ENCODE measurements at regions not wholly inside any gene's neighbourhood (a gene's known extent, or its start where the extent isn't known, plus 50 kb on each side); places are given as distances from the start of the nearest gene placed in this dataset.

DNA sequence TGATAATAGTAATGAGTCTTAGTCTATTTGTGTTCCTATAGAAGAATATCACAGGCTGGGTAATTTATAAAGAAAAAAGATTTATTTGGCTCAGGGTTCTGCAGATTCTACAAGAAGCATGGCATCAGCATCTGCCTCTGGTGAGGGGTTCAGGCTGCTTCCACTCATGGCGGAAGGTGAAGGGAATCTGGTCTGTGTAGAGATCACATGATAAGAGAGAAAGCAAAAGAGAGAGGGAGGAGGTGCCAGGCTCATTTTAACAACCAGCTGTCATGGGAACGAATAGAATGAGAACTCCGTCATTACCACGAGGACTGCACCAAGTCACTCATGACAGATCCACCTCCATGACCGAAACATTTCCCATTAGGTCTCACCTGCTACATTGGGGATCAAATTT, 664.0 kb upstream of the SGO1 start:
- CTCF ChIA-PET: no interaction called here
- TF ChIP-seq, protein P1, sequence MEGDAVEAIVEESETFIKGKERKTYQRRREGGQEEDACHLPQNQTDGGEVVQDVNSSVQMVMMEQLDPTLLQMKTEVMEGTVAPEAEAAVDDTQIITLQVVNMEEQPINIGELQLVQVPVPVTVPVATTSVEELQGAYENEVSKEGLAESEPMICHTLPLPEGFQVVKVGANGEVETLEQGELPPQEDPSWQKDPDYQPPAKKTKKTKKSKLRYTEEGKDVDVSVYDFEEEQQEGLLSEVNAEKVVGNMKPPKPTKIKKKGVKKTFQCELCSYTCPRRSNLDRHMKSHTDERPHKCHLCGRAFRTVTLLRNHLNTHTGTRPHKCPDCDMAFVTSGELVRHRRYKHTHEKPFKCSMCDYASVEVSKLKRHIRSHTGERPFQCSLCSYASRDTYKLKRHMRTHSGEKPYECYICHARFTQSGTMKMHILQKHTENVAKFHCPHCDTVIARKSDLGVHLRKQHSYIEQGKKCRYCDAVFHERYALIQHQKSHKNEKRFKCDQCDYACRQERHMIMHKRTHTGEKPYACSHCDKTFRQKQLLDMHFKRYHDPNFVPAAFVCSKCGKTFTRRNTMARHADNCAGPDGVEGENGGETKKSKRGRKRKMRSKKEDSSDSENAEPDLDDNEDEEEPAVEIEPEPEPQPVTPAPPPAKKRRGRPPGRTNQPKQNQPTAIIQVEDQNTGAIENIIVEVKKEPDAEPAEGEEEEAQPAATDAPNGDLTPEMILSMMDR (IDR thresholded peaks at IDR 0.05; ENCODE audit: control extremely low read depth, extremely low read depth, low read depth, missing control alignments): no peak
- no peak for DNase-seq (ENCODE audit: extremely low spot score)
- POLR2A ChIA-PET: no interaction called here

DNA sequence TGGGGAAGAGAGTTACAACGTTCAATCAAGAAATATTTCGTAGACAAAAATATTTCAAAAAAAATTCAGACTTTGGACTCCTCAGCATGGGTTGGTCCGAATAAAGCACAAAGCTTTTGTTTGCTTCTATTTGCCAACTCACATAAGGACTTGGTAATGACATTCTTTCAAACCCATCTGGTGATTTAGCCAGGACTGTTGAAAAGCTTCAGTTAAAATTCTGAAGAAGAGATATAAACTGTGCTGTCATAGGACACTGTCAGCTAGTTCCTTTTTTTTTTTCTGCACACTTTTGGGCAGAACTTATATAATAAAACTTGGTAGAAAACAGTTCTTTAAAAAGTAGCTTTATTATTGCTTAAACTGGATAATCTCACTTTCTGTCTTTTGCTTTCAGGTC, 660.8 kb upstream of the SGO1 start:
- CTCF ChIA-PET: interaction anchor here (1.1 to 1.6 kb wide), 2 partner anchors 11 to 21 kb away, joined by 3 to 4 read pairs; no protein-coding TSS in a partner anchor
- DNase-seq (ENCODE audit: extremely low spot score): no peak
- TF ChIP-seq, protein P1 (IDR thresholded peaks at IDR 0.05; ENCODE audit: control extremely low read depth, extremely low read depth, low read depth, missing control alignments): no peak
- POLR2A ChIA-PET: no interaction called here

DNA sequence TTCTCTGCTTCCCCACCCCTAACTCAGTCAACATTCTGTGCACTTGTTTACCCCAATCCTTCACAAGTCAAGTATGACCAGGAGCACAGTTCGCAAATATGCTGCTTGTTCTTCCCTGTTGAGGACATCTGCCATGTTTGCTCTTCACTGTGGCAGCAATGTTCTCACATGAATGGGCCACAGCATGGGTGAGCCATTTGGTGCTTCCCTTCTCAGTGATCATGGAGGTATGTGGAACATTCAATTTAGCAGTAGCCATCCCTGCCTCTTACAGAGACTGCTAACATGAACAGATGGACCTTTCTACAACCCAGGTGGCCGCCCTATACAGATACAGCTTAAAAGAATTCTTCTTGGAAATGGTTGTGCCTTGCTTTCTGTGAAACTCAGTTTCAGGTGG, 660.1 kb upstream of the SGO1 start:
- CTCF ChIA-PET: interaction anchor here (1.1 to 1.6 kb wide), 2 partner anchors 12 to 21 kb away, joined by 3 to 4 read pairs; no protein-coding TSS in a partner anchor
- DNase-seq (ENCODE audit: extremely low spot score): no peak
- TF ChIP-seq, protein P1 (IDR thresholded peaks at IDR 0.05; ENCODE audit: control extremely low read depth, extremely low read depth, low read depth, missing control alignments): no peak
- POLR2A ChIA-PET: no interaction called here

DNA sequence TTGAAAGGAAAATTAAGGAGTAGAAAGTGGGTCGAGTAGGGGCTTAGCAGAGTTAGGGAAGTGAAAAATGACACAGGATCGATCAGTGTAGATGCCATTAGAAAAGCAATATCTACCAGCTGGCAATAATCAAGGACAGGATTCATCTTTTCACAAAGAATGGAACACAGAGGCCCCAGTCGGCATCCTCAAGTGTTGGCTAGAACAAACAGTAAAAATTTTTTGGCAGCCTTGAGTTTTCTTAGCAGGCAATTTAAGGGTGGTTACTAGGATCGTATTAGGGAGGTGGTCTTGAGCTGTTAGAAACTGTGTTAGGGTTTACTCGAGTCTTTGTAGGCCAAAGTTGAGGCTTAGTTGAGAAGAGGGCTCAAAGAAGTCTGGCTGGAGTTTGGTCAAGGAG, 658.8 kb upstream of the SGO1 start:
- DNase-seq (ENCODE audit: extremely low spot score): no peak
- CTCF ChIA-PET: no interaction called here
- POLR2A ChIA-PET: no interaction called here
- TF ChIP-seq, protein P1 (IDR thresholded peaks at IDR 0.05; ENCODE audit: control extremely low read depth, extremely low read depth, low read depth, missing control alignments): no peak

DNA sequence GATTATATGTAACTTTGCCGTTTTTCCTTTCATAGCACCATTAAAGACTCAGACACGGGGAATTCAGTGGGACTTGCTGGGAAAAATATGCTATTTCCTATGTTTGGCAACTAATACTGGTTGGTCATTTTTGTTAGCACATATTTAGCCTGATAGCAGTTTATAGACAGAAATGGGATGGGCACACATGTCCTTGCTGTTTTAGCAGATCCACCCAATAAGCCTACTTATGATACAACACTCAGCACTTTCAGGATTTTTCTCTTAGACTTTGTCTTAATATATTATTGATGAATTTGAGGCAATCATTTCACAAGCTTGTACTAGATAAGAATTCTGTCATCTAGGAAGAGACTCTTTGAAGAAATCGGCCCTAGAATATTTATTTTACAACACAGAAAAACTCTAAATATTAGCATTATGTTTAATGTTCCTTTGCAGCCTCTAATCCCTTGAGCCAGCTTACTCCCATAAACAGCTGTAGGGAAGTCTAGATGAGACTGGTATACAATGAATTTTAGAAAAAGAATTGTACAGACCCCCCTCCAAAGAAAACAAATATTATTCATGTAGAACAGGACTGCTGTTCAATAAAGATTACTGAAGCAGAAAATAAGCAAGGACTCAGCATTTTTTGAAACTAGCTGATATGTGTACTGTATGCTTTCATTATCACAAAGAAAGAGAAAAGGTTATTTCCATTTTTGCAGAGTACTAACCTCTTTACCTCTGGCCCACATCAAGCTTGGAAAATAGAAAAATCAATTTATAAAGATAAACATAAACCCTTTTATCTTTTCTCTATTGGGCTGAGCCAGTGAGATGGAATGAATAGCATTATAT, 656.8 kb upstream of the SGO1 start:
- no peak for DNase-seq (ENCODE audit: extremely low spot score)
- TF ChIP-seq, protein P1 (IDR thresholded peaks at IDR 0.05; ENCODE audit: control extremely low read depth, extremely low read depth, low read depth, missing control alignments): no peak
- ChIA-PET CTCF (interaction anchor here (1.7 kb wide), 1 partner anchor 10 kb away, joined by 4 read pairs; no protein-coding TSS in a partner anchor), POLR2A (no interaction called here)

DNA sequence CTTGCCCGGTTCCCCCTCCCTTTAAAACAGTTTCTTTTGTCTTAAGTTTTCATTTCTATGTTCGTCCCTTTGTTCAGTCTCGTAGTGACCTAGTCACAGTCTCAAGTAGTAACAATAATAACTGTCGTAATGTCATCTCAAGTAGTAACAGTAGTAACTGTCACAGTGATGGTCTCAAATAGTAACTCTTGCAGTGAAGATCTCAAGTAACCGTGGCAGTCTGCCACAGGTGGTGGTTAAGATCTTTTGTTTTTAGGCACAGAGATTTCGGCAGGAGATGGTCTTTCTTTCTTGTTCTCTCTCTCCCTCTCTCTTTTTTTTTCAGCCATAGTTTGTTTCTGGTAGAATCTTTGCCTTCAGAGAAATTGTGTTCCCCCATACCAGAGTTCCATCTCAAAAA, 656.0 kb upstream of the SGO1 start:
- ChIA-PET POLR2A (no interaction called here), CTCF (interaction anchor here (1.7 kb wide), 1 partner anchor 10 kb away, joined by 4 read pairs; no protein-coding TSS in a partner anchor)
- TF ChIP-seq, protein P1 (IDR thresholded peaks at IDR 0.05; ENCODE audit: control extremely low read depth, extremely low read depth, low read depth, missing control alignments): no peak
- DNase-seq (ENCODE audit: extremely low spot score): no peak

Data from GM10248 (cell line).